ENCODE measurements at regions not wholly inside any gene's neighbourhood (a gene's known extent, or its start where the extent isn't known, plus 50 kb on each side); places are given as distances from the start of the nearest gene placed in this dataset.

GRCh38 chr2:129925381-129925780 is 54.1 kb upstream of the RAB6C start:
- TF ChIP-seq POLR2A (IDR thresholded peaks at IDR 0.05; ENCODE audit: low read depth, low read length) = no peak
- TF ChIP-seq POLR2AphosphoS5 (IDR thresholded peaks at IDR 0.05; ENCODE audit: insufficient read depth, low read depth, low read length) = no peak
- TF ChIP-seq EZH2 (IDR thresholded peaks at IDR 0.05; ENCODE audit: borderline replicate concordance, low read depth, low read length, severe bottlenecking) = no peak
- no peak for TF ChIP-seq CTCF (IDR thresholded peaks at IDR 0.05; ENCODE audit: extremely low read depth in 1 of 2, insufficient read depth in 1 of 2, low read depth in 1 of 2, low read length in 2 of 2)
- no peak for TF ChIP-seq JUN (IDR thresholded peaks at IDR 0.05; ENCODE audit: borderline replicate concordance, insufficient read depth, insufficient read length, low read depth)
- TF ChIP-seq, protein P1, sequence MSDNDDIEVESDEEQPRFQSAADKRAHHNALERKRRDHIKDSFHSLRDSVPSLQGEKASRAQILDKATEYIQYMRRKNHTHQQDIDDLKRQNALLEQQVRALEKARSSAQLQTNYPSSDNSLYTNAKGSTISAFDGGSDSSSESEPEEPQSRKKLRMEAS (IDR thresholded peaks at IDR 0.05; ENCODE audit: insufficient read depth, insufficient read length) = no peak
- no peak for TF ChIP-seq FOS (IDR thresholded peaks at IDR 0.05; ENCODE audit: borderline replicate concordance, insufficient read depth, low read length)
- TF ChIP-seq MYC (IDR thresholded peaks at IDR 0.05; ENCODE audit: low read depth, low read length) = no peak
